Panc1 (cell line): ENCODE measurements at regions not wholly inside any gene's neighbourhood (a gene's known extent, or its start where the extent isn't known, plus 50 kb on each side); places are given as distances from the start of the nearest gene placed in this dataset.

Experiments used
- CTCF ChIP-seq: fragments of 450-650 bp; IDR thresholded peaks from 2 replicates; pipeline ENCODE4 v1.5.1; 2017; ENCODE audit warnings: mild to moderate bottlenecking
- POLR2AphosphoS5 ChIP-seq: IDR thresholded peaks from 2 replicates; pipeline ENCODE4 v1.6.1; 2012; ENCODE audit warnings: mild to moderate bottlenecking, low read depth, low read length, moderate library complexity
- REST ChIP-seq, 2 experiments: IDR thresholded peaks; 2 replicates each; pipeline ENCODE4 v1.6.1; 2011 to 2012; ENCODE audit warnings: low read depth in 2 of 2, control low read depth in 1 of 2, low read length in 1 of 2, mild to moderate bottlenecking in 1 of 2, moderate library complexity in 1 of 2; ENCODE audit not compliant: insufficient read depth in 1 of 2
- TCF7L2 ChIP-seq: IDR thresholded peaks from 2 replicates; pipeline ENCODE4 v1.6.1; 2011; ENCODE audit warnings: mild to moderate bottlenecking, low read depth, low read length, inconsistent platforms

DNA sequence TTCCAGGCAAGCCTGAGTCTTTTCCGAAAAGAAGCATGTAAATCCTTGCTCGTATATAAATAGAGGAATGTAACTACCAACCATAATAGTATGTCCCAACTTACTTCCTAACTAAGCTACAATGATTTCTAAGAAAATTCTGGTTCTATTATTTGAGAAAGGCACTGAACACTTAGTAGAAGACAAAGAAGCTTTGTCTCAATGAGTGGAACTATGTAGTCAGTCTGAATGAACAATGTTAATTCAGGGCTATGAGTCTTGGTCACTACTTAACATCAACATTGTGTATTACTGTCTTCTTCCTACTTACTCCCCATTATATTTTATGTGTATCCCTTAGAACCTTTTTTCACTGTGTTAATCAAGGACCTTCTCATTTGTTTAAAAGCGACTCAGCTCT lies 206.0 kb downstream of the CYB561 start:
- no peak for TF ChIP-seq CTCF
- TF ChIP-seq TCF7L2 = no peak
- TF ChIP-seq POLR2AphosphoS5 = no peak
- TF ChIP-seq REST (IDR thresholded peaks at IDR 0.05; ENCODE audit: insufficient read depth in 1 of 2, low read depth in 2 of 2, low read length in 1 of 2) = no peak
